Stimulated activated CD4-positive, alpha-beta T cell treated with anti-CD3 and anti-CD28 coated beads, Interleukin-2, amount 100 ng/mL, for 24 hours (primary cell): ENCODE measurements at regions not wholly inside any gene's neighbourhood (a gene's known extent, or its start where the extent isn't known, plus 50 kb on each side); places are given as distances from the start of the nearest gene placed in this dataset.
"Not testable (repeated sequence)": the region's sequence is repeated elsewhere in the genome, so short reads cannot be mapped to it uniquely, and the experiment has no call there.

Source experiments
- DNase-seq, 2 donors: peaks; one replicate each; pipeline ENCODE4 v3.0.0-alpha.2; 2020

- no peak for DNase-seq
These were observed 147.6 kb upstream of the BARHL2 start for GRCh38 chr1:90864681-90865080.

- no peak for DNase-seq
These were observed 145.7 kb upstream of the BARHL2 start for GRCh38 chr1:90862782-90863181.

- DNase-seq = not testable (repeated sequence)
These were observed 144.3 kb upstream of the BARHL2 start for GRCh38 chr1:90861421-90861820.

GRCh38 chr1:90856463-90857007 is 139.4 kb upstream of the BARHL2 start:
- DNase-seq = no peak

- no peak for DNase-seq
These were observed 137.4 kb upstream of the BARHL2 start for GRCh38 chr1:90854397-90854924.

- no peak for DNase-seq
These were observed 134.6 kb upstream of the BARHL2 start for GRCh38 chr1:90851711-90852050.

- peak; percentile 78 to 82 for DNase-seq
These were observed 134.0 kb upstream of the BARHL2 start for GRCh38 chr1:90850898-90851710.

- DNase-seq = peak in 1 of 2 donors; percentile 9
These were observed 133.2 kb upstream of the BARHL2 start for GRCh38 chr1:90850181-90850897.

GRCh38 chr1:90841473-90841872 is 124.4 kb upstream of the BARHL2 start:
- DNase-seq = no peak

GRCh38 chr1:90840352-90840751 is 123.2 kb upstream of the BARHL2 start:
- no peak for DNase-seq

- no peak for DNase-seq
These were observed 122.2 kb upstream of the BARHL2 start for GRCh38 chr1:90839323-90839722.

- DNase-seq = no peak
These were observed 121.6 kb upstream of the BARHL2 start for GRCh38 chr1:90838720-90839119.

GRCh38 chr1:90837420-90837819 is 120.3 kb upstream of the BARHL2 start:
- DNase-seq = no peak

- no peak for DNase-seq
These were observed 119.2 kb upstream of the BARHL2 start for GRCh38 chr1:90836345-90836679.

- no peak for DNase-seq
These were observed 118.7 kb upstream of the BARHL2 start for GRCh38 chr1:90835661-90836344.

GRCh38 chr1:90834886-90835660 is 118.0 kb upstream of the BARHL2 start:
- DNase-seq = peak in 1 of 2 donors; percentile 20

GRCh38 chr1:90834354-90834885 is 117.3 kb upstream of the BARHL2 start:
- DNase-seq = no peak

- no peak for DNase-seq
These were observed 116.5 kb upstream of the BARHL2 start for GRCh38 chr1:90833466-90834110.

- no peak for DNase-seq
These were observed 114.8 kb upstream of the BARHL2 start for GRCh38 chr1:90831910-90832309.

- no peak for DNase-seq
These were observed 109.7 kb upstream of the BARHL2 start for GRCh38 chr1:90826834-90827233.

GRCh38 chr1:90826024-90826423 is 108.9 kb upstream of the BARHL2 start:
- no peak for DNase-seq

GRCh38 chr1:90824551-90824950 is 107.4 kb upstream of the BARHL2 start:
- no peak for DNase-seq
